Stimulated activated CD4-positive, alpha-beta T cell treated with anti-CD3 and anti-CD28 coated beads, Interleukin-12 subunit alpha, Interleukin-12 subunit beta, amount 100 ng/mL, for 24 hours (primary cell): ENCODE measurements at regions not wholly inside any gene's neighbourhood (a gene's known extent, or its start where the extent isn't known, plus 50 kb on each side); places are given as distances from the start of the nearest gene placed in this dataset.

Source experiments
- DNase-seq, 2 experiments: peaks; one replicate each; pipeline ENCODE4 v3.0.0-alpha.2; 2020; ENCODE audit warnings: low read depth in 2 of 2

- DNase-seq, result no peak
Observed at GRCh38 chr2:65536596-65536995, 104.2 kb upstream of the SPRED2 start.

- no peak for DNase-seq
Observed at GRCh38 chr2:65532937-65533336, 100.5 kb upstream of the SPRED2 start.

- DNase-seq, result no peak
Observed at GRCh38 chr2:65532326-65532725, 99.9 kb upstream of the SPRED2 start.

- DNase-seq, result no peak
Observed at GRCh38 chr2:65530547-65531320, 98.3 kb upstream of the SPRED2 start.

GRCh38 chr2:65529419-65529818, 97.0 kb upstream of the SPRED2 start:
- DNase-seq, result no peak

- no peak for DNase-seq
Observed at GRCh38 chr2:65528241-65528574, 95.8 kb upstream of the SPRED2 start.

- DNase-seq, result no peak
Observed at GRCh38 chr2:65527451-65528240, 95.2 kb upstream of the SPRED2 start.

GRCh38 chr2:65525616-65526231, 93.3 kb upstream of the SPRED2 start:
- DNase-seq, result no peak

- DNase-seq, result no peak
Observed at GRCh38 chr2:65522922-65523321, 90.5 kb upstream of the SPRED2 start.

GRCh38 chr2:65518751-65519150, 86.4 kb upstream of the SPRED2 start:
- no peak for DNase-seq

- DNase-seq, result no peak
Observed at GRCh38 chr2:65514555-65515195, 82.3 kb upstream of the SPRED2 start.

GRCh38 chr2:65512783-65513182, 80.4 kb upstream of the SPRED2 start:
- DNase-seq, result no peak

GRCh38 chr2:65511306-65511705, 78.9 kb upstream of the SPRED2 start:
- no peak for DNase-seq

- DNase-seq, result no peak
Observed at GRCh38 chr2:65508225-65508624, 75.8 kb upstream of the SPRED2 start.

GRCh38 chr2:65507102-65508069, 75.0 kb upstream of the SPRED2 start:
- no peak for DNase-seq

- no peak for DNase-seq
Observed at GRCh38 chr2:65504814-65505697, 72.7 kb upstream of the SPRED2 start.

GRCh38 chr2:65504201-65504600, 71.8 kb upstream of the SPRED2 start:
- DNase-seq, result no peak

- DNase-seq, result no peak
Observed at GRCh38 chr2:65503746-65504145, 71.3 kb upstream of the SPRED2 start.

GRCh38 chr2:65501836-65502235, 69.4 kb upstream of the SPRED2 start:
- DNase-seq, result no peak

- DNase-seq, result no peak
Observed at GRCh38 chr2:65501074-65501473, 68.7 kb upstream of the SPRED2 start.
